Activated T-cell treated with anti-CD3 and anti-CD28 coated beads, Interleukin-2, amount 50 U/mL, for 72 hours (primary cell): ENCODE measurements at regions not wholly inside any gene's neighbourhood (a gene's known extent, or its start where the extent isn't known, plus 50 kb on each side); places are given as distances from the start of the nearest gene placed in this dataset.

Source experiments
- ATAC-seq, 2 donors: fragments of 150-1000 bp; cut with Tn5 transposase; replicated peaks in 1 of 2; 2 replicates each; pipeline ENCODE4 v1.10.0; 2021; ENCODE audit warnings: moderate library complexity in 2 of 2, mild to moderate bottlenecking in 1 of 2
- DNase-seq, 2 donors: peaks; one replicate each; pipeline ENCODE4 v3.0.0; 2021 to 2022; ENCODE audit warnings: mixed read lengths in 1 of 2
- H3K27ac Mint-ChIP-seq: one replicate; pipeline ENCODE4 v1.8.0; 2022; ENCODE audit warnings: mild to moderate bottlenecking, moderate library complexity, mixed read lengths
- H3K27me3 Mint-ChIP-seq: one replicate; pipeline ENCODE4 v1.8.0; 2022; ENCODE audit warnings: low read depth, mixed read lengths
- H3K36me3 Mint-ChIP-seq, 2 donors: one replicate each; pipeline ENCODE4 v1.8.0; 2022; ENCODE audit warnings: mixed read lengths in 2 of 2, mild to moderate bottlenecking in 1 of 2; ENCODE audit not compliant: insufficient read depth in 2 of 2
- H3K4me1 Mint-ChIP-seq: one replicate; pipeline ENCODE4 v1.8.0; 2022; ENCODE audit warnings: low read depth, mixed read lengths
- H3K4me3 Mint-ChIP-seq, 2 donors: one replicate each; pipeline ENCODE4 v1.8.0; 2022; ENCODE audit warnings: mild to moderate bottlenecking in 2 of 2, mixed read lengths in 2 of 2, moderate library complexity in 2 of 2
- H3K9me3 Mint-ChIP-seq, 2 donors: one replicate each; pipeline ENCODE4 v1.8.0; 2022; ENCODE audit warnings: mixed read lengths in 2 of 2

DNA sequence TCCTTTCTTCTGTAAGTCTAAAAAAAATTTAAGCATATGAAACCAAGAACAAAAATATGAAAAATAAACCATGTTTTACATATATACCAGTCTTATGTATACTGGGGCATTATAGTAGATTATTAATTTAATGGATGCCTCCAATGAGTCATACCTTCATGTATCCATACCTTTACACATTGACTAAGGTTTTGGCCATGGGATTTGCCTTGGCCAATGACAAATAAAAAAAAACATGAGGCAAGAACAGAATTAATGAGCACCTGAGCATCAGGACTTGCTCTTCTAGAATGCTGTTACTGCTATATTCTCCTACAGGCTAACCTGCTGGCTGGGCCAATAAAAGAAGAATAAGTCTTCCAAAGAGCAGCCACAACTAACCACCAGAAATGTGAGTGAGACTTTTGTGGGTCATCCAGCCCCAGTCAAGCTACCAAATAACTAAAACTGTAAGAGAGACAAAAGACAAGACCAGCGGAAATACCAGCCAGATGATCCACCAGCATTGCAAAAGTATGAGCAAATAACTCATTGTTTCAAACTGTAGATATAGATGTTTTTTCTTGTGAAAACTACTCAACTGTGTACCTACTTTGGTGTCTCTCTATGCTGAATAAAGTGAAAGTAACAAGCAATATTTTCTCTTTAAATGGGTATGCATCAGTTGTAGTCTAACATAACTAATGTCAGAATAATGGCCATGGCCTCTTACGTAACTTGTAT, 749.6 kb upstream of the VRK2 start:
- Mint-ChIP-seq H3K36me3 (peaks cover 0 to 2% of the 10 kb centered on the region in 2 donors), H3K27me3 (no peaks in the 10 kb centered on the region), H3K9me3 (peaks cover 2 to 3% of the 10 kb centered on the region in 2 donors), H3K27ac (no peak overlapping the region), H3K4me1 (no peaks in the 10 kb centered on the region), H3K4me3 (no peak overlapping the region)
- DNase-seq (no peak), ATAC-seq (no peak)

DNA sequence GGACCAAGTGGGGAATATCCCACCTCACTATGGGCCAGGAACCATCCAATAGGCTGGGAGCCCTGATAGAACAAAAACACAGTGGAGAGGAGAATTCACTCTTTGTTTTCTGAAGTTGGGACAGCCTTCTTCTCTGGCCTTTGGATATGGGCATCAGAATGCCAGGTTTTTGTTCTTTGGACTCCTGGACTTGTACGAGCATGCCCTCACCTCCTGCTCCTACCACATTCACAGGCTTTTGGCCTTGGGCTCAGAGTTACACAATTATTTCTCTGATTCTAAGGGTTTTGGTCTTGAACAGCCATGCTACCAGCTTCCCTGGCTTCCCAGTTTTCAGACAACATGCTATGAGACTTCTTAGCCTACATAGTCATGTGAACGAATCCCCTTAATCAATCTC, 732.9 kb upstream of the VRK2 start:
- ATAC-seq, result no peak
- Mint-ChIP-seq H3K4me1 (no peaks in the 10 kb centered on the region), H3K27ac (no peak overlapping the region), H3K4me3 (no peak overlapping the region), H3K36me3 (peaks cover 0 to 3% of the 10 kb centered on the region in 2 donors), H3K27me3 (no peaks in the 10 kb centered on the region), H3K9me3 (peaks cover 14 to 17% of the 10 kb centered on the region in 2 donors)
- DNase-seq, result no peak

DNA sequence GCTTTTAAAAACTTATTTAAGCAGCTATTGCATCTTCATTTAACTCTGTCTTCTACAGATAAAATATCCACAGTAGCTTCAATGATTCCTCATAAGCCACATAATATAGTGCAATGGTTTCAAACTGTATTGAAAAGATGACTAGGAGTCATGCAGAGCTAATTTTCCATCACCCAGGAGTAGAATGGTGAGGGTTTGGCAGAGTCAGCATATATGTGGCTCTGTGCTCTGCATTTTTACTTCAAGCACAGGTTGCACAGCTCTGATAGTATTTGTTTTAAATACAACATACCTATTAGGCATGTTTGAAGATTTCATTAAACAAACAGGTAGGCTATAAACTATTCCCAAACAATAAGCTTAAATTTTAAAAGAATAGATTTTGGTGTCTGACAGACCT, 731.9 kb upstream of the VRK2 start:
- Mint-ChIP-seq H3K4me3 (no peak overlapping the region), H3K9me3 (peaks cover 14 to 17% of the 10 kb centered on the region in 2 donors), H3K4me1 (no peaks in the 10 kb centered on the region), H3K36me3 (peaks cover 0 to 3% of the 10 kb centered on the region in 2 donors), H3K27ac (no peak overlapping the region), H3K27me3 (no peaks in the 10 kb centered on the region)
- no peak for ATAC-seq
- no peak for DNase-seq

DNA sequence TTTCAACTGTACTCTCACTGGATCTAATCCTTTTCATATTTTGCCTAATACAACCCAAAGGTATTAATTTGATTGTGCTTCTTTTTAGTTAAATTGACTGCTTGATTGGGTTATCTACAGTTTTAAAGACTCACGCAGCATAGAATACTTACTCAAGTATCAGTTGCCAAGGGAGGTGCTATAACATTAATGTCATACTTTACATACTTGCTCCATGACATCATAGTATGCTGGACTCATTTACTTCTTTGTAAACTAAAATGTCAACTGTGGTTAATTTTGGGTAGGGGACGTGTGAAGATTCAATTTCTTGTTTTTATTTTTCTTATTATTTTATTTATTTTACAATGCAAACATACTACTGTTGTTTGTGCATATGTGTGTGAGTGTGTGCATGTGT, 716.2 kb upstream of the VRK2 start:
- DNase-seq, result no peak
- Mint-ChIP-seq H3K9me3 (peaks cover 3 to 5% of the 10 kb centered on the region in 2 donors), H3K4me3 (no peak overlapping the region), H3K27me3 (no peaks in the 10 kb centered on the region), H3K27ac (no peak overlapping the region), H3K4me1 (no peaks in the 10 kb centered on the region), H3K36me3 (no peaks in the 10 kb centered on the region)
- ATAC-seq, result no peak

DNA sequence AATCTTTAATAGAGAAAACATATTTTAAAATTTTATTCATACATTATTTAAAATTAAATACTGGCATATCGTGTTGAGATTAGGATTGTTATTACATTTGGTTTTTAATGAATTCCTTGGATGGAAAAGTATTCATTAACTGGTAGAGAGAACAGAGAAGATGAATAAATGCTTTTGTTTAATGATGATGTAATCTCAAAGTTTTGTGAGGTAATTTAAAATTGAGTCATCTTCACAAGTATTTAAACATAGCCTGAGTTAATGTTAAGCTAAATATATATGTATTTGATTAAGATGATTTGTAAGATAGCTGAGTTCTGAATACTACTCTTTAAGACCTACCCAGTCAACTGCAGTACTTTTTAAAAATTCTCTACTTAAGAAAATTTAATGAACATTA, 713.4 kb upstream of the VRK2 start:
- H3K4me1 Mint-ChIP-seq, result no peaks in the 10 kb centered on the region
- peaks cover 3 to 5% of the 10 kb centered on the region in 2 donors for H3K9me3 Mint-ChIP-seq
- no peak overlapping the region for H3K4me3 Mint-ChIP-seq
- DNase-seq (no peak), ATAC-seq (no peak)
- no peaks in the 10 kb centered on the region for H3K27me3 Mint-ChIP-seq
- H3K36me3 Mint-ChIP-seq, result no peaks in the 10 kb centered on the region
- H3K27ac Mint-ChIP-seq, result no peak overlapping the region

DNA sequence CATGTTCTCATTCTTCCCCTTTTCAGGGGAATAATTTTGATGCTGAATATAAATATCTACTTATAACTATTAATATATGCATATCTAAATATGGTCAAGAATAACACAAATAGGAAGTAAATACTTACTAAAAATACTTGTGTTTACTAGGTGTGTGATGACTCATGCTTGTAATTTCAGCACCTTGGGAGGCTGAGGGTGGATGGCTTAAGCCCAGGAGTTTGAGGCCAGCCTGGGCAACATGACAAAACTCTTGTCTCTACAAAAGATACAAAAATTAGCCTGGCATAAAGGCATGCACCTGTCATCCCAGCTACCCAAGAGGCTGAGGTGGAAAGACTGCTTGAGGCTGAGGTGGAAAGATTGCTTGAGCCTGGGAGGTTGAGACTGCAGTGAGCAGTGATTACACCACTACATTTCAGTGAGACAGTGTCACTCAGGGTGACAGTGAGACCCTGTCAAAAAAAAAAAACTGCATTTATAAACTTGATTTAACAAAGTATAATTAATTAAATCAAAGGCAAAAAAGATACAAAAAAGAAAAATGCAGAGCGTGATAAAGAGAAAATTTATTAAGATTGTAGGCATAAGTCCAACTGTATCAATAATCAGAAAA, 703.1 kb upstream of the VRK2 start:
- no peaks in the 10 kb centered on the region for H3K4me1 Mint-ChIP-seq
- H3K4me3 Mint-ChIP-seq, result no peak overlapping the region
- no peak overlapping the region for H3K27ac Mint-ChIP-seq
- H3K36me3 Mint-ChIP-seq, result peaks cover 3 to 9% of the 10 kb centered on the region in 2 donors
- H3K9me3 Mint-ChIP-seq, result peaks cover 10 to 18% of the 10 kb centered on the region in 2 donors
- no peak for DNase-seq
- no peaks in the 10 kb centered on the region for H3K27me3 Mint-ChIP-seq
- ATAC-seq, result no peak

DNA sequence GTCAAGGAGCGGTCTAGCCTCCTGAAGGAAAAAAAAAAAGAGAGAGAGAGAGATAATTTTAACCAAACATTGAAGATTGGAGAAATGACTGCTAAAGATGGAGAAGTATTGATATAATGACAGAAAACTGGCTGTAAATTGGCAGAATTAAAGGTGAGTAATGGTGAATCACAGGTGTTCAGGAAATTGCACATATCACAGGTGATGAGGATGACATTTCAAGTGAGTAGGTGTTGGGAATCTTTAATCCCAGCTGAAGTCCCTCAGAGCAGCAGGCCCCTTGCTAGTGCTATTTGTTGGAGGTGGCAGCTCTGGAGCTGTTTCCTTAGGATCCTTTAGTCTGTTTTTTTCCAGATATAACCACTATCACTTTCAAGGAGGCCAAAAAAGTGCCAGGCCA, 678.4 kb upstream of the VRK2 start:
- peaks cover 6 to 11% of the 10 kb centered on the region in 2 donors for H3K9me3 Mint-ChIP-seq
- H3K27me3 Mint-ChIP-seq, result no peaks in the 10 kb centered on the region
- H3K4me3 Mint-ChIP-seq, result no peak overlapping the region
- no peaks in the 10 kb centered on the region for H3K36me3 Mint-ChIP-seq
- no peaks in the 10 kb centered on the region for H3K4me1 Mint-ChIP-seq
- ATAC-seq (no peak), DNase-seq (no peak)
- H3K27ac Mint-ChIP-seq, result no peak overlapping the region

DNA sequence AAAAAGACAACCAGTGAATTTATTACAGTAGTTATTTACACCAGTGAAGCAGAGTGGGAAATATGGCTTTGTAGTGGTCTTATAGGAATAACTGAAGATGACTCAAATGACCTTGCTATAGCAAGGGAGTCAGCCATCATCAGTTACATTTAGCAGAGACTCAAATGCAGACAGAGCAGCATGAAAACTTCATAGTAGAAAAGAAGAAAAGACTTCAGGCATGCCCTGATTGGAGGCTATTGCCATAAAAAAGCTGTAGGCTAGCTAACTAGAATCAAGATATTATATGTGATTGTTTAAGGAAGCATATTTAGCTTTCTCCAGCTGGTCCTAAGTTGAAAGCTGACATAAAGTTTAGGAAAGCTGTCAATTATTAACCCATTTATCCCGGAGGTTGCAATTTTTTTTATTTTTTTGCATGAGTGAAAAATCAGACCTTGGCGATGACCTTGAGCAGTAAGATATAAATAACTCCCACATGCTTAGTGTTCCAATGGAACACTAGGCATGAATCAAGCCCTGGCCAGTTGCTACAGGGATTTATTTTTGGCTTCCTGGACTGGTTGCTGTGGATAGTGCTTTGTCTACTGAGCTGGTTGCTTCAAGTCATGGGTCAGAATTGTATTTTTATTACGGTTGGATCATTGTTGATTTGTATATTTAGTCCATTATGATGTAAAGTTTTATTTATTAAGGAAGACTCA, 675.6 kb upstream of the VRK2 start:
- no peak overlapping the region for H3K4me3 Mint-ChIP-seq
- H3K9me3 Mint-ChIP-seq, result peaks cover 4 to 11% of the 10 kb centered on the region in 2 donors
- DNase-seq (no peak), ATAC-seq (no peak)
- no peaks in the 10 kb centered on the region for H3K36me3 Mint-ChIP-seq
- no peaks in the 10 kb centered on the region for H3K4me1 Mint-ChIP-seq
- H3K27ac Mint-ChIP-seq, result no peak overlapping the region
- H3K27me3 Mint-ChIP-seq, result no peaks in the 10 kb centered on the region

DNA sequence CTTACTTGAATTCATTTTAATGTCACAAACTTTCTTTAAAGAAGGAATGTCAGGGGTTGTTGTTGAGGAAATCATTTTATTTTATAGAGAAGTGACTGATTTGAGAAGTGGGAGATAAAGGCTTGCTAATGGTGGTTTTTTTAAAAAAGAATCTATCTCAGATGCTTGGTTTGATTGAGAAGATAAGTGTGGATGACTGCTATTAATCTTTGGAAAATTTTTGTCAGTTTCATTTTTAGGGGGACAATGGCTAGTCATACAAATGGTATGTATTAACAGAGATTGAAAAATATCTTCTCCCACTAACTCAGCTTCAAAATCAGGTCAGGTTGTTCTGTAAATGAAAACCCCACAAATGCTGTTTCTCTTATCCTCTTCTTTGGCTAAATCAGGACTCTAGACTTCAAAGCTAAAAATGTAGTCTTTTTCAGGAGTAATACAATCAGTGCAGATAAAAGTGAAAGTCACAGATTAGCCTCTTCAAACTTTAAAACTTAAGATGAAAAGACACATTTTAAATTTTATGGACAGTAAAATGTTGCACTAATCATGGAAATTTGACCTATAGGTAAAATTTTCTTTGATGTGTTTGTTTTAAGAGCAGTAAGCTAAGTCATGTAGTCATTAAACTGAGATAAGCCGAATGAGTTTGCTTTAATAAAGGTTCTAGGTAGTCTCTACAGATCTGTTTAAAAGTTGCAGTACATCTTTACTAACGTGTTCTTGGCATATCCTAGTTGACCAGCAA, 674.2 kb upstream of the VRK2 start:
- Mint-ChIP-seq H3K27me3 (no peaks in the 10 kb centered on the region), H3K27ac (no peak overlapping the region), H3K4me1 (no peaks in the 10 kb centered on the region), H3K9me3 (peaks cover 4 to 11% of the 10 kb centered on the region in 2 donors), H3K36me3 (no peaks in the 10 kb centered on the region), H3K4me3 (no peak overlapping the region)
- no peak for ATAC-seq
- DNase-seq, result no peak

DNA sequence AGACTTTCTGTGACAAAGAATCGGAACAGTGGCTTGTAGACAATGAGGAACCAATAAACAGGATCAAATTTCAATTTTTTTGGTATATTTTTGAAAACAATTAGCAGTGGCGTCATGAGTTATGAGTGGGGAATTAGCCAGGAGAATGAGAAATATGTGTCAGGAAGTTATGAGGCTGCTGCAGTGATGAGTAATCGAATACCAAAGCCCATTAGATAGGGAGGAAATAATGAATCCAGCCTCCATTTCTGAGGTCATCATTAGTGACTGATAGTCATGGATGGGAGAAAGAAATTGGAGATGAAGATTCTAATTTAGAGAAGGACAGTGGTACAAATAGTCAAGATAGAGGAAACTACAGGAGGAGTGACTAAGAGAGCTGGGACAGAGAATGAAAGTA, 673.1 kb upstream of the VRK2 start:
- no peaks in the 10 kb centered on the region for H3K36me3 Mint-ChIP-seq
- peaks cover 4 to 9% of the 10 kb centered on the region in 2 donors for H3K9me3 Mint-ChIP-seq
- no peaks in the 10 kb centered on the region for H3K4me1 Mint-ChIP-seq
- H3K27ac Mint-ChIP-seq, result no peak overlapping the region
- H3K27me3 Mint-ChIP-seq, result no peaks in the 10 kb centered on the region
- DNase-seq (no peak), ATAC-seq (no peak)
- no peak overlapping the region for H3K4me3 Mint-ChIP-seq

DNA sequence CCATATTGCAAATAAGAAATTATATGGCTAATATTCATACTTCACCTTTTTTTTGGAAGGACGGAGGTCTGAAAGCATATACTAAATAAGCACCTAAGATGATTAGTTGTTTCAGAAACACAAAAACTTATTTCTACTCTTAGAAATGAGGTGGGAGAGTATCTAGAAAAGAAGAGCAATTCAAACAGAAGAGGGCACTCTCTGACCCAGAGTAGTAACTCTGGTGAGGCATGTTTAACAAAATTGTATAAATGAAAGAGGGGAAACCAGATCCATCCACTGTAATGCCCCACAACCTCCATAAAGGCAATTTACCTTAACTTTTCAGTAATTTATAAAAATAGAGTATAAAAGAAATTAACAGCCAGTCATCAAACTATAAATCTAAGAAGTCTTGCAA, 669.6 kb upstream of the VRK2 start:
- Mint-ChIP-seq H3K27me3 (no peaks in the 10 kb centered on the region), H3K4me3 (no peak overlapping the region), H3K9me3 (peaks cover 2 to 5% of the 10 kb centered on the region in 2 donors), H3K4me1 (no peaks in the 10 kb centered on the region), H3K36me3 (peaks cover 0 to 3% of the 10 kb centered on the region in 2 donors), H3K27ac (no peak overlapping the region)
- DNase-seq (no peak), ATAC-seq (no peak)

DNA sequence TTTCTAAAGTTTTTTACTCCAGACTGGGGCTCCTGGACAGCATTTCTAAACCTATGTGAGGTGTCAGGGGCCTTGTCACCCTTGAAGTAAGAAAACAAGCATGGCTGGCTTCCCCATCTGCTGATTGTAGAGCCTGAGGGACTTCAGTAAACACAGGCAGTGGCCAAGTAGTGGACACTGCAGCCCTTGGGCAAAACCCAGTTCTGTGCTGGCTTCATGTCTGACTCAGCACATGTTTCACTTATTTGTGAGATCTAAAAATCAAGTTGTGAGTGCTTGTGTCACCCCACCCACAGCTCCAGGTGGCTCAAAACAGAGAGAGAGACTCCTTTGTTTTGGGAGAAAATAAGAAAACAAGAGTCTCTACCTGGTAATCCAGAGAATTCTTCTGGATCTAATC, 660.3 kb upstream of the VRK2 start:
- Mint-ChIP-seq H3K27me3 (no peaks in the 10 kb centered on the region), H3K4me3 (no peak overlapping the region), H3K36me3 (no peaks in the 10 kb centered on the region), H3K27ac (no peak overlapping the region), H3K9me3 (peaks cover 15 to 17% of the 10 kb centered on the region in 2 donors), H3K4me1 (no peaks in the 10 kb centered on the region)
- DNase-seq (no peak), ATAC-seq (no peak)
